Parathyroid adenoma (tissue), 2 donors: ENCODE measurements at regions not wholly inside any gene's neighbourhood (a gene's known extent, or its start where the extent isn't known, plus 50 kb on each side); places are given as distances from the start of the nearest gene placed in this dataset.

ENCODE experiments used
- H2AFZ ChIP-seq: fragments of 300-600 bp; sonication (generic); one replicate; pipeline ENCODE4 v1.7.0; 2017; ENCODE audit warnings: antibody characterized with exemption, mild to moderate bottlenecking
- H3K27ac ChIP-seq: fragments of 300-600 bp; sonication (generic); one replicate; pipeline ENCODE4 v1.7.0; 2017
- H3K27me3 ChIP-seq: fragments of 300-600 bp; sonication (generic); one replicate; pipeline ENCODE4 v1.7.0; 2017; ENCODE audit warnings: low read length; ENCODE audit not compliant: control insufficient read depth, insufficient read depth
- H3K36me3 ChIP-seq: fragments of 300-600 bp; sonication (generic); one replicate; pipeline ENCODE4 v1.7.0; 2017; ENCODE audit warnings: low read length; ENCODE audit not compliant: control insufficient read depth, insufficient read depth
- H3K4me1 ChIP-seq: fragments of 300-600 bp; sonication (generic); one replicate; pipeline ENCODE4 v1.7.0; 2017; ENCODE audit warnings: control low read depth
- H3K4me2 ChIP-seq: fragments of 300-600 bp; sonication (generic); one replicate; pipeline ENCODE4 v1.7.0; 2017; ENCODE audit warnings: low read length
- H3K4me3 ChIP-seq: fragments of 300-600 bp; sonication (generic); one replicate; pipeline ENCODE4 v1.7.0; 2017; ENCODE audit warnings: low read depth, low read length
- H3K79me2 ChIP-seq: fragments of 300-600 bp; sonication (generic); one replicate; pipeline ENCODE4 v1.7.0; 2017; ENCODE audit warnings: control low read depth
- H3K9ac ChIP-seq: fragments of 300-600 bp; sonication (generic); one replicate; pipeline ENCODE4 v1.7.0; 2017; ENCODE audit warnings: mild to moderate bottlenecking
- H3K9me3 ChIP-seq: fragments of 300-600 bp; sonication (generic); one replicate; pipeline ENCODE4 v1.7.0; 2017; ENCODE audit warnings: low read length; ENCODE audit not compliant: control insufficient read depth
- CTCF ChIP-seq: fragments of 300-600 bp; sonication (generic); IDR thresholded peaks from one replicate; pipeline ENCODE4 v1.7.0; 2017; ENCODE audit warnings: antibody characterized with exemption, mild to moderate bottlenecking
- donor health status: primary hyperparathyroidism.

DNA sequence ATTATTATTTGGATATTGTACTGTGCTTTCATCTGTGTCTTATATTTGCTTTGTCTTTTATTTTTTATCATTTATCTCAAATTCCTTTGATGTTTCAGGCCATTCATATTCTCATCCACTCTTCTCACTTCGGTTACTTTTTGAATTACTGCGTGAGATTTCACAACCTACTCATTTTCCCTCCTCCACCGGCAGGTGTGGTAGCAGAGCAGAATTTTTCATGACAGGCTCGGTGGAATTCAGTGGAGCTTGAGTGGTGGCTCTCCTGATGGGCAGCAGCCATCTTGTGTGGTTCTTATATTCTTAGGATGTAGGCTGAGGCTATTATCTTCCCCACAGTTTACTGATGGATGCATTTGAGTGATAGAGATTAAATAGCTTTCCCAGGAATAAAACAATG lies 92.3 kb upstream of the IVNS1ABP start:
- Histone ChIP-seq H3K36me3 (no peaks in the 10 kb centered on the region), H3K27ac (no peak overlapping the region), H3K27me3 (no peaks in the 10 kb centered on the region), H2AFZ (no peak overlapping the region), H3K79me2 (no peaks in the 10 kb centered on the region), H3K9me3 (no peaks in the 10 kb centered on the region), H3K4me1 (no peaks in the 10 kb centered on the region), H3K4me3 (no peak overlapping the region), H3K9ac (no peak overlapping the region), H3K4me2 (no peak overlapping the region)
- TF ChIP-seq CTCF: no peak

- H3K36me3 ChIP-seq: no peaks in the 10 kb centered on the region
- H2AFZ ChIP-seq: no peak overlapping the region
- H3K9ac ChIP-seq: no peak overlapping the region
- no peaks in the 10 kb centered on the region for H3K27me3 ChIP-seq
- H3K27ac ChIP-seq: no peak overlapping the region
- TF ChIP-seq CTCF: no peak
- no peak overlapping the region for H3K4me3 ChIP-seq
- no peaks in the 10 kb centered on the region for H3K79me2 ChIP-seq
- no peak overlapping the region for H3K4me2 ChIP-seq
- no peaks in the 10 kb centered on the region for H3K9me3 ChIP-seq
- no peaks in the 10 kb centered on the region for H3K4me1 ChIP-seq
Observed at GRCh38 chr1:185408700-185409270, 91.7 kb upstream of the IVNS1ABP start.

GRCh38 chr1:185406691-185407009 lies 89.6 kb upstream of the IVNS1ABP start:
- H3K4me3 ChIP-seq: no peak overlapping the region
- no peaks in the 10 kb centered on the region for H3K79me2 ChIP-seq
- no peaks in the 10 kb centered on the region for H3K36me3 ChIP-seq
- H3K9me3 ChIP-seq: no peaks in the 10 kb centered on the region
- no peak for TF ChIP-seq CTCF
- no peak overlapping the region for H3K4me2 ChIP-seq
- H2AFZ ChIP-seq: no peak overlapping the region
- H3K9ac ChIP-seq: no peak overlapping the region
- no peaks in the 10 kb centered on the region for H3K4me1 ChIP-seq
- no peaks in the 10 kb centered on the region for H3K27me3 ChIP-seq
- H3K27ac ChIP-seq: no peak overlapping the region

DNA sequence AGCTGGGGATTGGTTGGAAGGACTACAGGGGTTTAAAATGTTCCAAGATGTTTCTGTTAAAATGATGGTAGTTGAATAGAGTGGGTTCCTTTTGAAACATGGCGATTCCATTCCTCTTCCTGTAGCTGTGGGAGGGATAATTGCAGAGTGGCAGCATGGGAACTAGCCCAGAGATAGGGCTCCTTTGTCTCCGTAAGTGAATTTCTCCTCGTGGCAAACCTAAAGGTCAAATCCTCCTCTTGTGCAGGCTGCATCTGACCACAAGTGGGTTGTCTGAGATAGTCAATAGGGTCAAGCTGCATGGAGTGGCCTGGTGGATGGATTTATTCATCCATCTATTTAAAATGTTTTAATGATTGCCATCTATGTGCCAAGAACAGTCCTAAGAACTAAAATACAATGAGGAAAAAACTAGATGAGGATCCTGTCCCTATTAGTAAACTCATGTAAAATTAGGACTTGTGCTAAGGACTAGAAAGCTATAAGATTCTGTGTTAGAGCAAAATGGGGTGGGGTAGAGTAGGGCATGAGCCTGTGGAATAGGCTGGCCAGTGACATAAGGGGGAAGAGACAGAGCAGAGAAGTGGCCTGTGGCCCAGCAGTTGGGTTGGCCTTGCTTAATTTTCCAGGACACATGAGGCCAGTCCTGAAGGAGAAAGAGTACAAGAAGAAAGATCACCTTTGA lies 89.1 kb upstream of the IVNS1ABP start:
- Histone ChIP-seq H3K9me3 (no peaks in the 10 kb centered on the region), H3K27ac (no peak overlapping the region), H3K4me2 (no peak overlapping the region), H2AFZ (no peak overlapping the region), H3K79me2 (no peaks in the 10 kb centered on the region), H3K36me3 (no peaks in the 10 kb centered on the region), H3K4me3 (no peak overlapping the region), H3K27me3 (no peaks in the 10 kb centered on the region), H3K4me1 (no peaks in the 10 kb centered on the region), H3K9ac (no peak overlapping the region)
- no peak for TF ChIP-seq CTCF
